GM23248 (cell line): ENCODE measurements at regions not wholly inside any gene's neighbourhood (a gene's known extent, or its start where the extent isn't known, plus 50 kb on each side); places are given as distances from the start of the nearest gene placed in this dataset.

Experiments used
- EZH2 ChIP-seq: fragments of 200-600 bp; sonication (generic); IDR thresholded peaks from 2 replicates; pipeline ENCODE4 v1.6.1; 2018; ENCODE audit warnings: antibody characterized with exemption, mild to moderate bottlenecking; ENCODE audit not compliant: insufficient read depth, poor library complexity, severe bottlenecking
- EZH2phosphoT487 ChIP-seq: fragments of 200-600 bp; sonication (generic); IDR thresholded peaks from 2 replicates; pipeline ENCODE4 v1.6.1; 2018; ENCODE audit warnings: antibody characterized with exemption, moderate library complexity, mild to moderate bottlenecking, low read depth; ENCODE audit not compliant: insufficient read depth

DNA sequence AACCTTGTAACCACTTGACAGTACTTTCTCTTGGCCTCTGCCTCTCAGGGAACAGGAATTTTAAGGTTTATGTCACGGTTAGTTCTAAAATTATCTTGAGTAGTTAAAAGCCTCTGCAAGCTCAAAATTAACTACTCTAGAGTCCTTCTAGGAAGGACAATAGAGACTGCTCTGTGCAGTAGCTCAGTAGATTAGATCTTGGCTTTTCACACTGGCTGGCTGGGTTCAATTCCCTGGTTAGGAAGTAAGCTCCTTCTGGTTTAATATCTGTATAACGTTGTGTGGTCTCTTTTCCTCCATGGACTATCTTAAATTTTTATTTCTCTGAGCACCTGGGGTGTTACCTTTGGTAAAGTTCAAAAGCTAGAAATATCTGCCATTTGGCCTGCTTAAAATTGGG is 109.2 kb downstream of the AASDHPPT start:
- TF ChIP-seq EZH2 = no peak
- TF ChIP-seq EZH2phosphoT487 = no peak
